NCI-H748 treated with DMSO at 0.1 percent for 48 hours (cell line): ENCODE measurements at regions not wholly inside any gene's neighbourhood (a gene's known extent, or its start where the extent isn't known, plus 50 kb on each side); places are given as distances from the start of the nearest gene placed in this dataset.
A peak's percentile ranks its signal among the peaks of the same experiment; 100 is the strongest.

Source experiments
- DNase-seq: peaks from one replicate; lab custom pipeline; 2025; lab: John Stamatoyannopoulos, UW

DNA sequence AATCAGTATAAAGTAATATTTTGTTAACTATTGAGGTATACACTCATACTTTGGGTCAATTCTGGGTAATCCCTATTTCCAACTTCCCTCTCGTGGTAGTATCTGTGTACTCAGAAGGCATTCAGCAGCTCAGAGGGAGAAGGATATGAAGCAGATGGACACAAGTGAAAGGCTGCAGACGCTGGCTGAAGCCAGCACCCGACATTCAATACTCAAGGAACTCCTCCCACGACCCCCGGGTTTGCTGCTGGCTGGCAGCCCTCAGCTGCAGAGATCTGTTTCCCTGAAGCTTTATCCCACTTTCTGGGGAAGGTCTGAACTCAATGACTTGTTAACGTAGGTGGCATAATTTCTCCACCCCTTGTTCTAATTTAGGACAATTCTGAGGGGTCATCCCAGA lies 847.3 kb upstream of the SOX11 start:
- DNase-seq, result no peak

DNA sequence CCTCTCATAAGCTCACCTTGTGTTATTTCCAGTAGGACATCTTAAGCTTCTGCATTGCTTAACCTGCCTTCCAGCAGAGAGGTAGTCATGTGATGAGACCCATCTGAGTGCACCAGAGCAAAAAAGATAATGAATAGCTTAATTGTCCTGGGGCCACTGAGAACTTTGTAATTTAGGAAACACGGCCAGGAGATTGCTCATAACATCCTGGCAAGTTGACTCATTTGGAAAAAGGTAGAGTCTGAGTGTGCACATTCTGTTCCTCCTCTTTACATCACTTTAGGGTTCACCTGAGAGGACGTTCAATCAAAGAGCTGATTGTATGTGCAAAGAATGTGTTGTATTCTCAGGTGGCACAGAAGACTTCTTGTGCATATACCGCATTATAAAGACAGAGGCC lies 830.2 kb upstream of the SOX11 start:
- no peak for DNase-seq

DNA sequence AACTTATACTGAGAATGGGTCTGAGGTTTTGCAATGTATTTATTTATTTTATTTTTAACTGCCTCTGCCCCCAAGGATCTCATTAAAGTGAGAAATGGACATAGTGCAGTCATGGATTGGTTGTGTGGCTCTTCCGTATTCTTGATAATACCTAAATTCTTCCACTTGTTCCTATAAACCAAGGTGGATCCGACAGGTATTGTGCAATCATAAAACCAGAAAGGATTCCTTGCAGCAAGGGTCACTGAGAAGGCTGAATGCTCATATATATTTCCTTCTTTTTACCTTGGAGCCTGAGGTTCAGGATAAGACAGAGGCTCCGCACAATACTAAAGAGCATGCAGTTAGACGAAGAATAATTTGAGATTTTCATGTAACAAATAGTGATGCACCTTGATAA lies 826.0 kb upstream of the SOX11 start:
- DNase-seq, result no peak

DNA sequence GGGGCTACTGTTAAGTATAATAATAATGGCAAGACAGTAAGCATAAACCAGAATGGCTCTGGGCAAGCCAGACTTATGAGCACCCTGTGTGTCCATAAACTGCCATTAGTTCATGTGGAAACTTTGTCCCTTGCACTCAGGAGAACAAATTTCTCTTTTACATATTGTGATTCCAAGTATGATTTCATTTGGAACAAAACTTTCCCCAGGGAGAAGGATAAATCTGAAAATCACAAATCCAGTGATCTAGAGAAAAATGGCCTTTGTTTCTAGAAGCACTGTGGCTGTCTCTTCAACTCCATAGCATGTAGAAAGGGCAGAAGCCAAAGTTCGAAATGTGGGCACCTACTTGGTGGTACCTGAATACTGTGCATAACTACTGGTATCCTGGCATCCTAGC lies 823.7 kb upstream of the SOX11 start:
- no peak for DNase-seq

DNA sequence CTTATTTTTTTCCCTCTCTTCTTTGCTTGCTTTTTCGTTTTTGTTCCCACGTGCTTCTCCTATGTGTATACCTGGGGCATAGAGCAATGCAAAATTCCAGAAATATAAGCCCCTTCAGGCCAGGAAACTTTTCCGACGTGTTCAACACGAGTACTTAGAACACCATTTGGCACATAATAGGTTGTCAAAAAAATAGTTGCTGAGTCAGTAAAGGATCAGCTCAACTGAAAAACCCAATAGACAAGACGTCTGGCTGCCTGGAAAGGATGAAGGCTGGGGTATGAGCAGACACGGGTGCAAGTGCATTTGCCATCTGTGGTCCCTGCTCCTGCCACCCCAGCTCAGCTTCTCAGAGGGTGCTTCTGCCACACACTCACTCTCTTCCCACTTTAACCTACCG lies 823.0 kb upstream of the SOX11 start:
- DNase-seq, result no peak

DNA sequence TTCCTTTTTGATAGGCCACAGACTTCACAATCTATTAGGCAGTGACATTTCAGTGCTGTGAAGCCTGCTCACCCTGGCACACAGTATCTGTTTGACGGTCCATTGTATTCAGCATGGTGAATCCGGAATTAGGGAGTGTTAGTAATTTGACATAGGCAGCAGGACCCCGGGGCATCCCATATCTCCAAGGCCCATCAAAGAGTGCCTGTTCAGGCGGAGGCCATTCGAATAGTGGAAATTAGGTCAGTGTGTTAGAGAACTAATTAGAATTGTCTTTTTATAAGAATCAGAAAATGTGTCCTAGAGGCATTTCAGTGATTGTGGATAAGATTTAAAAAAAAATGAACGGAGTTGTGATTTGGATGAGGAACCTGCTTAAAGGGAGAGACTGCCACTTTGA lies 818.8 kb upstream of the SOX11 start:
- no peak for DNase-seq

DNA sequence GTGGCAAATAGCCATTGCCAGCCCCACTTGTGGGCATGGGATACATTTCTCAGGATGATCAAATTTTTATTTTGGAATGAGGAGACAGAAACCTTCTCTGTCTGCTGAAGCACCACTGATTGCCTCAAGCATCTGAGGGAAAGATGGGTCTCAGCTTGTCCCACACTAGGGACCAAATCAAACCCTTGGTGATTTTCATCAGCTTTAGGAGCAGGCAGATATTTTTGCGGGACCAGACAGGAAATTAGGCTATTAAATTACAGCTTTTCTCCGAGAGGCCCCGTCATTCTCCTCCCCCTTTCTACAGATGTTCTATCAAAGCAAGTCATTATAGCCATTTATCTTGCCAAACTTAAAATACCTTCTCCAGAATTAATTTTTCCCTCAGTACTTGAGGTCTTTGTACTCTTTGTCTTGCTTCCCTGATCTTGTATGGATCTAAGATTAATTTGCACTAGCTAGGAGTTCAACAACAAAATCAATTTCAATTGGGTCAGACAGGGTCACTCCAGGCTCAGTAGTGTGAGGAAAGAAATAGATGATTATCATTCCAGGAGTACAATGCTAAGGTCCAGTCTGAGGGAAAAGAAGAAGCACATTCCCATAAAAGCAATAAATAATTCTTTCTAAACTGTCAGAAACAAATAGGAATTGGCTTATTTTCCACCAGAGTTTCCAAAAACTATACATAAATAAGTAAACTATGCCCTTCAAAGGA lies 818.1 kb upstream of the SOX11 start:
- no peak for DNase-seq

DNA sequence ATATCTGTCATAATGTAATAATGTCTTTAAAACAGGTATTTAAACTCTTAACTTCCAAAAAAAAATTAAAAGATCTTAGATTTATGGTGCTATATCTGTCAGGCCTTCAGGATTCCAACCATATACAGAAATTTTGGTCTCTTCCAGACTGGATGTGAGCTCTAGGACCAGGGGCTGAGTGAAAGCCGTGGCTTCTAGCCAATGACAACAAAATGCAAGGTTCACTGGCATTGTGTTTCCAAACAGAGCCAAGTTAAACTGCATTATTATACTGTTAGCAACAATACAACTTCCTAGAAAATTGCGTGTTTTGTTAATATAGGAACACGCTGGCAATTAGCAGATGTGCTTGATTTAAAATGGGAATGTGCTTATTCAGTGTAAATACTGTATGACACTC lies 809.8 kb upstream of the SOX11 start:
- DNase-seq, result peak; percentile 80

DNA sequence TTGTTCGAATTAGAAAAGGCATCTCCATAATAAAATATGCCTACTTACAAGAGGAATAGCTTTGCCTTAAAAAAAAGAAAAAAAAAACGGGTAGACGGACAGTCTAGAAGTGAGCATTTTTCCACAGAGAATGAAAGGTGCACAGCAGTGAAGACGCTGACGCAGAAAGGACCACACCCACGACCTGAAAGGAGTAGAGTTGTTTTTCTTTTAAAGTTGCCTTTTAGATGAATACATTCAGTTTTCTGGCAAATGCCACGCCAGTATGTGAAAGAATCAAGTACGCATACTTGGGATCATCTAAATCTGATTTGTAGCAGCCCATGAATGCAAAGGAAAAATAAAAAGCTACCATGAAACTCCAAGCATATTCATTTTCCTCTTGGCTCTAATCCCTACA lies 809.2 kb upstream of the SOX11 start:
- peak; percentile 62 for DNase-seq

DNA sequence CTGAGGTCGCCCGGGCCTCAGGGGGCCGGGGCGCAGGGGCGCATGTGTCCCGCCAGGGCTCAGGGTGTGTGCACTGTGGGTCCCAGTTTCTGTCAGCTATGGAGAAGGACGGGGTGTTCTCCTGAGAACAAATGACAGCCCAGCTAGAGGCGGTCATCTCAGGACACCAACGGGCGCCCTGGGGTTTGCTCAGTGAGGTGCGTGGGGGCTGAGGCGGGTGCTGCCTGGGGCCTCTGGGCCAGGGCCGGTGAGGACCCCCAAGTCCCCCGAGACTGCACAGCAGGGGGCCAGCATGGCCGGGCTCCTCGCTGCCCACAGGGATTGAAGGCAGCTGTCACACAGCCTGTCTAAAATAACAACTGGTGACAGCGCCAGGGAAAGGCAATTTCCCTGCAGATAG lies 808.8 kb upstream of the SOX11 start:
- DNase-seq, result no peak

DNA sequence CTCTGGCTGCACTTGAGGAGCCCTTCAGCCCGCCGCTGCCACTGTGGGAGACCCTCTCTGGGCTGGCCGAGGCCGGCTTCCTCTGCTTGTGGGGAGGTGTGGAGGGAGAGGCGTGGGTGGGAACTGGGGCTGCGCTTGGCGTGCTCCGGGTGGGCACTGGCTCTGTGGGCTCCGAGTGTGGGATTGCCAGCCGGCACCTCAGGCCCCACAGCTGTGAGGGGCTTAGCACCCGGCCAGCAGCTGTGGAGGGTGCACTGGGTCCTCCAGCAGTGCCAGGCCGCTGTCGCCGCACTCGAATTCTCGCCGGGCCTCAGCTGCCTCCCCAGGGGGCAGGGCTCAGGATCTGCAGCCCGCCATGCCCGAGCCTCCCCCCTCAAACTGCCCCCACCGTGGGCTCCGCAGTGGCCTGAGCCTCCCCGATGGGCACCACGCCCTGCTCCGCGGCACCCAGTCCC lies 808.0 kb upstream of the SOX11 start:
- DNase-seq, result no peak

DNA sequence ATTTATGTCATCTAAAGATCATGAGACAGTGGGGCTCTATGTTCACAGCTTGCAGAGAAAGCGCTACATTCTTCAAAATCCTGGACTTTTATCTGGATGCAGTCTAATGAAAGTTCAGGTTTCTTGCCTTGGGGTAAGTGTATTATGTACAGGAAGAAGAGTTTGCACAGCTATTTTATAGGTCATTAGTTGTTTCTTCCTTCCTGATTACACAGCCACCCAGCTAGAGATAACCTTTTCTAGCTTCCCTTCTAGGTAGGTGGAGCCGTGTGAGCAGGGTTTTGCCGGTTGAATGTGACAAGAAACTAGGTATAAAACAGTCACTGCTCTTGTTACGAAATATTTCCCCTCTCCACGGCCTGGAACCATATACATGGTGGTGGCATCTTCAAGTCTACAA lies 800.8 kb upstream of the SOX11 start:
- no peak for DNase-seq

DNA sequence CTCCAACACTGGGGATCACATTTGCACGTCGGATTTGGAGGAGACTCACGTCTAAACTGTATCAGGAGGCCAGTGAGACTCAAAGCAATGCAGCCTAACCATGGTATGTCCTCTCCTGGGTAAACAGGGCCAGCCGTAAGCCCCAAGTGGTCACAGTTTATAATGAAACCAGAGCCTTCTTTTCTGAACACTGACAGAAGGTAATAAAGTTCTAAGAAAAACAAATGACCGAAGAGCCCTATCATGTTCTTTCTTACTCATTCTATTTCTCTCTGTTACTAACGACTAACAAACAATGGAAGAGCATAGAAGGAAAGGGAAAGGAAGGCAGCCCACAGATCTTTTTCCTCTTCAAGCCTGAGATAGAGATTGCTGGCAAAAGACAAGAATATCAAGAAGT lies 796.8 kb upstream of the SOX11 start:
- DNase-seq, result no peak

DNA sequence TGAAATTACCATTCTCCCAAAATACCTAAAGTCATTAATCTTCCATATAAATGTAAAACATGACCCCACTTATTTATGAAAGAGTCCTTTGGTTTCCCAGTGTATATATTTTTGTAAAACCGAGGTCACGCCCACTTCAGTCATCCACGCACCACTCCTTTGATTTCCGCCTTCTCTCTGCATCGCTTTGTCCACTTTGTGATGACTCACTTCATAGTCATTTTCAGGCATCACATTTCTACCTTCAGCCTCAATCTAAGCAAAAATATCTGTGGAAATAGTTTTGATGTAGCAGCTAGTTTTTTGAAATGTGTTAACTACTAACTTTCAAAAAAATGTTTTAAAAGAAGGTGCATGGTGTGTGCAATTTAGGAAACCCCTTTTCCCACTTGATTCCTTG lies 793.5 kb upstream of the SOX11 start:
- DNase-seq, result peak; percentile 20

DNA sequence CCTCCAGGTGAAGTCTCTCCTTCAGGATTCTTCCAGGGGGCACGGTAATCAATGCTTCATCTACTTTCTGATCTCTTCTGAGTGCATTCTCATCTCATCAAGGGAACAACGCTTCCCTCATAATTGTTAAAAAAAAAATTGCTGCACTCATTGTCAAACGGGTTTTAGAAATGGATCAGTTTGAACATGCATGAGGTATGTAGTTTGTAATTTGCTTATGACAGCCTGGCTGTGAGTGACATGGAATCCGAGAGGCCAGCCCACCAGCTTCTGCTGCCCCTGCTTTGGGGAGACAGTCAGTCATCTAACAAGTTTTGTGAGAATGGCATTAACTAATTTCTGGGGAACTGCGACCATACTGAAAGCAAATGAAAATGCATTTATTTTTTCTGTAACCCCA lies 791.9 kb upstream of the SOX11 start:
- DNase-seq, result no peak

DNA sequence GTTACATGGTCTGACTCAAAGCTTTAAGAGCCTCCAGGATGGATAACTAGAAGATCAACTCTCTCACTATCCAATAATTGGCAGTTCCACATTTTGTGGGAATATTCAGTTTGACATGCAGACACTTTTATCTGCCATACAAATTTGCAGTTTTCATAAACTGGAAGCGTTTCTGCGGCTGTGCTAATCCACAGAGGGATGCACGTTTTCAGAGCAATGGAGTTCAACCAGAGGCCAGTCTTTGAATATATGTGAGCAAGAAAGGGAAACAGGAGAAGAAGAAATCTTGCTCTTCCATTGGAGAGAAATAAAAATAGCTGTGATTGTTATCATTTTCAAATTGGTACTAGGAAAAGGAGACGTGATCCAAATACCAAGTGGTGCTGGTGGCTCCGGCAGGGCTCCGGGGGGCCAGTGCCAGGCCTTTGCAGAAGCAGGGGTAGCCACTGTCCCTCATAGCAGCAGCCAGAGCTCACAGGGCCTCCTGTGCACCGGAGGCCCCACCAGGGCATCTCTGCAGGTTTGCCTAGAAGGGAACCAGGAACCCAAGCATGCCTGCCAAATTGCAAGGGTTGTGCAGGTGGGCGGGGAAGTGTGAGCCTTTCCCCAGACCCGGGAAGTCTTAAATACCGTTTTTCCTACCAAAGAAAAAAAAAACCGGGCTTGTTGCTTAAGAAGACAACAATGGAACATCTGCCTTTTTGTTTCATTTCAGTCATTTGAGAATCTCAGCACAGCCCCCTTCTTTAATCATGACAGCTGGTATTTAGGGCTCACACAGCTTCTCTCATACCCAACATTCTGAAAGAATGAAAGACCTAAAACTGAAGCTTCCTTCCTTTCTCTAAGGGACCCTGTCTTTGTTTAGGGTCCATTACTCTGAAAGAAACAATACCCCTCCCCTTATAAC lies 791.1 kb upstream of the SOX11 start:
- no peak for DNase-seq

DNA sequence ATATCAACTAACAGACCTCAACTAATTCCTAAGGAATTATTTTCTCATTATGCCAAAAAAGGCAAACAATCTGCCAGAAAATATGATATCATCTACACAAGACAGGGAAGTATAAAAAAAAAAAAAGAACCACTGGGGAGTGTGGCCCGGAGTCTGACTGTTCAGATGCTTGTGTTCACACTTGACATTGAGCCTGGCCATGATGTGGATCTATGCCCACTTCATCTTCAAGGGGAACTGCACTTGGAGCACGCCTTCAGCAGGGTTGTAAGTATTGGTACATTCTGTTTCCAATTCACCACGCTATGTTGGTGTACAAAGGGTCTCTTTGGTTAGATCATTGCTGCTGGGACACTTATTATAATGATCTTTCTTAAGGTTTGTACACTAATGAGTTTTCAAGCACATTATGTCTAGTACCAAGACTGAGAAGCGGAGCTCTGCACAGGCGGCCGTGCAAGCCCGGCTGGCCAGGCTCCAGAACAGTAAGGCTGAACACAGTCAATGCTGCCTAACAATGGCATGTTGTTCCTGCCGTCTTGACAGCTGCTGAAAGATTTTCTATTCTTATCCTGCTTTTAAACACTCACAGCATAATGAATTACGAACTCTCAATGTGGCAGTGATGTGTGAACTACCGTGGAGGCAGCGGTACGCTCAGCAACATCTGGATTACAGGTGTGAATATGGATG lies 788.4 kb upstream of the SOX11 start:
- no peak for DNase-seq

DNA sequence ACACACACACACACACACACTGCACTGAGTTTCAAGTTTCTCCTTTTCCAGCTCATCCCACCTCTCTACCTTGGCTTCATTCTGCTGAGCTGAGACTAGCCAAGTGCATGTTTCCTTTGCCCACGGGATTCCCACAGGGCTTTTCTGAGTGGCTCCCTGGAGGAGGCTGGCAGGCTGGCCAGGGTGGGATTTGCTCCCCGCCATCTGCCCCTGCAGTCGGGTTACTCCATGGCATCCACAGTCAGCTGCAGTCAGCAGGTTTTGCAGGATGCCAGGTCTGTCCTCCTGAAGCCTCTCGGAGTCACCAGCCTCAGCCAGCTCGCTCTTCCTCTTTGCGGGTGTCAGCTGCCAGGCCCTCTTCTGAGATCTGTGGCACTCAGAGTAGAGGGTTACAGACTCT lies 783.7 kb upstream of the SOX11 start:
- no peak for DNase-seq

DNA sequence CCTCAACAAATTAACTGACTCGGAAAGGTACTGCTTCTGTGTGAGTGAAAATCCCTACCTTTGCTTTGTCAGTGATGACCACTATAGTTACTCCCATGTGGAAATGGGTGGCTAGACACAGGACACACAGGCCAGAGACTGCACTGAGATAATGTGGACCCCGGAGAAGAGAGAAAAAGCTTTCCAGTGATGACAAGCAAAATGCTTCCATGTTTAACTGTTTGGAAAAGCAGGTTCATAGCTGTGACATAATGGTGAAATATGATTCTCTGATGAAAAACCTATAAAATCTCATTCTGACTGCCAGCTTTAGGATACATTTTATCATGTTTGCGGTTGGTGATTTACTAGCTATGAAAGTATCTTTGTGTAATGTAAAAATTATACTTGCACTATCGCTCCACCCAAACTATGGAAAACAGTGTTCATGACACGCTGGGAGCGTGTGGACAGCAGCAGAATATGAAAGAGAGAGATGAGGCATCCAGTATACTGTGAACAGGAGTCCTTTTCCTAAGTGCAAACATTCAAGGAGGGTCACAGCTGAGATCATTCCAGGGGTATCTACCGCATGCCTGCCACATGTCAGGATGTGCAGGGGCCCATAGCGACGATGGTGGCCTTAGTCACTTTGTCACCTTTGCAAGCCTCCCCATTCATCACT lies 782.7 kb upstream of the SOX11 start:
- DNase-seq, result no peak

DNA sequence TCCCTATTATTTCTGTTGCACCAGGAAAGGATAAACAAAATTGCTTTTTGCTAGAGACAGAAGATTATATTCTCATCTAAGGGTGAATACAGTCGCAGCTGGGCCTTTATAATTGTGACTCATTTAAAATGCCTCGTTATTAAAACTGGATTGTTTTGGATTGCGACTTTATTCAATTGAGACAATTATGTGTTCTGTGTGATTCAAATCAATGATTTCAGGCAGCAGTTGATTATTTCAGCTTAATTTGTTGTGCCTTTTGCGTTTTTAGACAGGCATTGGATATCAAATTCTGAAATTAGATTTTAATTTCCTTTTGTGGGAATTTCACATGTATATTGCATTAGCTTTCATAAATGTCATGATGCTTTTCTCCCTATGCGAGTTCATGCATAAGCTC lies 778.1 kb upstream of the SOX11 start:
- no peak for DNase-seq

DNA sequence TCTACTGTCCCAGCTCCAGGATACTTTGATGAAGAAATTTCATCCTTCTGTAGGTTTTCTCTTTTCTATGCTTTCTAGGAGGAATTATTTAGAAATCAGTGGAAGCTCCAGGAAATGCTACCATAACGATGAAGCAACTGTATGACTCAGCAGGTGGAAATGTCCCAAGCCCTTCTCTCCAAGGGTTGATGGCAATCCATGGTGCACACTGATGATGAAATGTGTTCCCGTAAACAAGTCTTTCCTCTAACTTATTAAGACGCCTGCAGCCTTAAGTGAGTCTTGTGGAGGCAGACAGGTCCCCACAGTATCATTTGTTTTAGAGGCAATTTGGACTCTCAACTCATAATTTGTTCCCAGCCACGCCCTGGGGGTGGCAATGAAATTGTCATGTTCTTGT lies 777.6 kb upstream of the SOX11 start:
- no peak for DNase-seq

DNA sequence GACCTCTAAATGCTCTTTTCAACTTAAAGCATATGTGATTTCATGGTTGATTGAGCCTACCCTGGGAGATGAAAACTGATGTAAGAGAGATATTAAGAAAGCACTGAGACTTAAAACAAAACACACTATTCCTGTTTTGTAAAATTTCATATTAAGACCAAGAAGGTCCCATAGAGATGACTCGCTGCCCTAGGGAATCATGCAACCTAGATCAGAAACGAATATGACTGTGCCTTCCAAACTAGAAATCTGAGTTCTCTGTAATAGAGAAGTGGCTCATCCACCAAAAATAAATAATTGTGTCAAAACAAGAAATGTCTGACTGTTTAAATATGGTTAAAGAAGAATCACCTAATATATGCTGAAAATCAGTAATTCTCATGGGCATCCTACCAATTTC lies 776.8 kb upstream of the SOX11 start:
- DNase-seq, result no peak
